ENCODE measurements at regions not wholly inside any gene's neighbourhood (a gene's known extent, or its start where the extent isn't known, plus 50 kb on each side); places are given as distances from the start of the nearest gene placed in this dataset.
"Not testable (repeated sequence)": the region's sequence is repeated elsewhere in the genome, so short reads cannot be mapped to it uniquely, and the experiment has no call there.

DNA sequence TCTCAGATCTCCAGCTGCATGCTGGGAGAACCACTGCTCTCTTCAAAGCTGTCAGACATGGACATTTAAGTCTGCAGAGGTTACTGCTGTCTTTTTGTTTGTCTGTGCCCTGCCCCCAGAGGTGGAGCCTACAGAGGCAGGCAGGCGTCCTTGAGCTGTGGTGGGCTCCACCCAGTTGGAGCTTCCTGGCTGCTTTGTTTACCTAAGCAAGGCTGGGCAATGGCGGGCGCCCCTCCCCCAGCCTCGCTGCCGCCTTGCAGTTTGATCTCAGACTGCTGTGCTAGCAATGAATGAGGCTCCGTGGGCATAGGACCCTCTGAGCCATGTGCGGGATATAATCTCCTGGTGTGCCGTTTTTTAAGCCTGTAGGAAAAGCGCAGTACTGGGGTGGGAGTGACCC lies 156.3 kb downstream of the LRATD1 start:
- TF ChIP-seq, protein P1, sequence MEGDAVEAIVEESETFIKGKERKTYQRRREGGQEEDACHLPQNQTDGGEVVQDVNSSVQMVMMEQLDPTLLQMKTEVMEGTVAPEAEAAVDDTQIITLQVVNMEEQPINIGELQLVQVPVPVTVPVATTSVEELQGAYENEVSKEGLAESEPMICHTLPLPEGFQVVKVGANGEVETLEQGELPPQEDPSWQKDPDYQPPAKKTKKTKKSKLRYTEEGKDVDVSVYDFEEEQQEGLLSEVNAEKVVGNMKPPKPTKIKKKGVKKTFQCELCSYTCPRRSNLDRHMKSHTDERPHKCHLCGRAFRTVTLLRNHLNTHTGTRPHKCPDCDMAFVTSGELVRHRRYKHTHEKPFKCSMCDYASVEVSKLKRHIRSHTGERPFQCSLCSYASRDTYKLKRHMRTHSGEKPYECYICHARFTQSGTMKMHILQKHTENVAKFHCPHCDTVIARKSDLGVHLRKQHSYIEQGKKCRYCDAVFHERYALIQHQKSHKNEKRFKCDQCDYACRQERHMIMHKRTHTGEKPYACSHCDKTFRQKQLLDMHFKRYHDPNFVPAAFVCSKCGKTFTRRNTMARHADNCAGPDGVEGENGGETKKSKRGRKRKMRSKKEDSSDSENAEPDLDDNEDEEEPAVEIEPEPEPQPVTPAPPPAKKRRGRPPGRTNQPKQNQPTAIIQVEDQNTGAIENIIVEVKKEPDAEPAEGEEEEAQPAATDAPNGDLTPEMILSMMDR (conservative IDR thresholded peaks at IDR 0.05 in 1 of 2, IDR thresholded peaks at IDR 0.05 in 1 of 2; ENCODE audit: low read depth in 1 of 2, low read length in 2 of 2) = not testable (repeated sequence)
- TF ChIP-seq EZH2 (IDR thresholded peaks at IDR 0.05; ENCODE audit: low read length, missing control alignments) = not testable (repeated sequence)
